ENCODE measurements at regions not wholly inside any gene's neighbourhood (a gene's known extent, or its start where the extent isn't known, plus 50 kb on each side); places are given as distances from the start of the nearest gene placed in this dataset.

DNA sequence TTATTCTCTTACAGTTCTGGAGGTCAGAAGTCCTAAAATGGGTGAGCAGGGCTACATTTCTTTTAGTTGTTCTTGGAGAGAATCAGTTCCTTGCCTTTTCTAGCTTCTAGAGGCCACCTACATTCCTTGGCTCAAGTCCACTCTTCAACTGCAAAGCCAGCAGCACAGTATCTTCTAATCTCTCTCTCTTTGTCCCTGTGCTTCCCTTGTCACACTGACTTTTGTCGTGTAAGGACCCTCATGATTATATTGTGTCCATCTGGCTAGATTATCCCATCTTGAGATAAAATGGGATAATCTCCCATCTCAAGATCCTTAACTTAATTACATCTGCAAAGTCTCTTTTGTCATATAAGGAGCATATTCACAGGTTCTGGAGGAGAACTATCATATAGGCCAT, 359.0 kb downstream of the ADRA2A start:
- TF ChIP-seq EP300 (IDR thresholded peaks at IDR 0.05): no peak
- TF ChIP-seq CTCF (IDR thresholded peaks at IDR 0.05): no peak
- TF ChIP-seq POLR2A (IDR thresholded peaks at IDR 0.05): no peak

Measured in upper lobe of left lung (tissue), 4 donors.